Tongue (tissue), 1 donor: ENCODE measurements at regions not wholly inside any gene's neighbourhood (a gene's known extent, or its start where the extent isn't known, plus 50 kb on each side); places are given as distances from the start of the nearest gene placed in this dataset.

Experiments
- DNase-seq: peaks from one replicate; pipeline ENCODE4 v3.0.0-alpha.2; 2015

DNA sequence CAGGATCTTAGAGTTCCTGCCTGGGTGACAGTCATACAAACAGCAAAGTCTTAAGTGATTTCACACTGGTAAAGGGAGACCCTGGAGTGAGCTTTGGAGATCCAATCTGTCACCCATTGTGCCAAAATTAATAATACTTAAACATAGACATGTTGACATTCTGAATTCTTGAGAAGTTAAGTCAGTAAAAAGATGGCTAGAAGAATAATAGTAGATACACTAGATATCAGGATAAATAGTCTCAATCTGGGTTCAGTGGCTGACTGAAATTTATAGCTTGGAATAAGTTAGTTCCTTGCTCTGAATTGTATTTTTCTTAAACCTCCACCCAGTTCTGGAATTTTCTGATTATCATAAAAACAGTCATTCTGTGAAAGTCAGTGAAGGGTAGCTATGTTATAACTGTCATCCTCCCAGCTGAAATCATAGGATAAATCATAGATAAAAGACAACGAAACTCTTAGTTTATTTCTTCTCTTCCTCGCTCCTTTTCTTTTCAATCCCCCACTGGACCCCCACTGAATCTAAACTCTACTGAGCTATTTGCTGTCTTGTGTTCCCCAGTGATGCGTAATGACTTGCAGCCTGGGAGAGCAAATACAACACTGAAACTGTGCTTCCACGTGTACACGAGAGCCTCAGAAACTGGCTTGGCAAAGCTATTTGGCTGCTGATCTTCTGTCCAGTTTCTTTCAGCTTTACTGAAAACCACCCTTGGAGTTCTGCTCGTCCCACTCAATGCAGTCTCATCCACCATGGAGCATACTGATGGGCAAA, 175.4 kb upstream of the TP63 start:
- no peak for DNase-seq

DNA sequence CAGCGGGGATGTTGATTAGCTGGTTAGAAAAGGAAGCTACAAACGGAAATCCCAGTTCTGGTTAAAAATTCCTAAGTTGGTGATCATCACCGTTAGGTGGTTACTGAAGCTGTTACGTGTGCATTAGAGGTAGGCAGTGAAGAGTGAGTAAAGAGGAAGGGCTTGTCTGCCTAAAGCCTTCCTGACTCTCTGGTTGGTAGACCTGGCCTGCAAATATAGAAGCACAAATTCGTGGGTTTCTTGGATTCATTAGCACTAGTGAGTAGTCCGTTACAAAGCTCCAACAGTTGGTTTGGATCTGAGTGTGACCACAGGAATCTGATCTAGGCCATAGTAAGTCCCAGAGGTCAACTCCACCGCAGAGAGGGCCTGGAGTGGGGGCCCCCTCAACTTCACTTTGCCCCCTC, 174.0 kb upstream of the TP63 start:
- no peak for DNase-seq

DNA sequence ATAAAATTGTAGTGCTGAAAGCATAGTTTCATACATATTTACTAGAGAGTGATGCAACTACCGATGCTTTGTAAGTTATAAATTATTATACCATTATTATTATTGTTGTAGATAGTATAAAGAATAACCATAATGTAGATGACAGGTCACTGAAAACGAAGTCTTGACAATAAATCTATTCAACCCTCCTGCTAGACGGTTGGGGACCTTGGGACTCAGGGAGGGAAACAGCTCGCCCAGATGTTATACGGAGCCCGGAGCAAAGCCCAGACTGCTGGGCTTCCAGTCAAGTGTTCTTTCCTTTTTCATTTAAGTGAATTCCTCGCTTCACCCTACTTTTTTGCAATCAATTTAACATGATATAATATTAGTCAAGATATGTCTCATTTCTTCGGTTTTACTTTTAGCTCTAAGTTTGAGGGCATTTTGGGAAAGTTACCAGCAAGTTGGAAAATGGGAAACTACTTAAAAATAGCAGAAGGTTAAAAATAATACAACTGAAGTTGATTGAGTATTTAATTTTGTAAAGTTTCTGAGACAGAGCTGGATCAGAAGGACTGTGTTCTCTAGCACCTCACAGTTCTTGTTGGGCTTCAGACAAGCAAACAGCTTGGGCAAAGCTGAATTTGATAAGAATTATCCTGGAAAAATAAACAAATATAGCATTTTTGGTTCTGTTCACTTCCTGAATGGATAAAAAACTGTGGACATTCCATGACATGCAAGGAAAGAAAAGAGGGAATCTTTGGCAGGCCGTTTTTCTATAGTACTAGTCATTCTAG, 173.4 kb upstream of the TP63 start:
- no peak for DNase-seq

DNA sequence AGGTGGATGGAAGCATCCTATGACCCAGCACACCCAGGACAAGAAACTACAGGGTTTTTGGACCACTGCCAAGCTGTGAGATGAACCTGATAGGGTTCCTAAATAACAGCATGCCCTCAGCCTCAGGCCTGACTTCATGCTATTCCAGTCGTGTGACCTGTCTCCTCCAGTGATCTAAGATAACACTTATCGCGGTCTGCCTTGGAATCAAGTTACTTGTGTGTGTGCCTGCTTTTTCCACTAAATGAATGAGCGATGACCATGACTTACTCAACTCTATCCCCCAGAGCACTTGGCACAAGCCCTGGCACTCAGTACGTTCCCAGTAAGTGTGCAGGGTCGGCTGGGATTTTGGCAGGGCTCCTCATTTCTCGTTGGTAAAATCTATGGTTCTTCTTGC, 172.7 kb upstream of the TP63 start:
- DNase-seq = peak; percentile 74

DNA sequence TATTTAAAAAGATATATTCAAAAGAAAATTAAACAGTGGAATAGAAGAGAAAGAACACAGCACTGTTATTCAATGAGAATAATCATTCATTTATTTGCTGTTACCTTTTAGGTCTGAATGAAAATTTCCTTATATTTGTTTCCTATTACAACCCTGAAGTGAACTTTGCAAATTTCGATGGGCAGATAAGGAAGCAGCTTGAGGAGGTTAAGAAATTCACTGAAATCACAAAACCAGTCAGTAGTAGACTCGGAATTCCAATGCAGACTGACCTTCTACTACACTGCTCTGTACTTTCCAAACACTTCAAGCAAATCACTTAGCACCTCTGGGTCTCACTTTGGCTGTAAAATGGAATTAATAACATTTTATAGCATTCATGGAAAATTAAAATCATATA, 172.0 kb upstream of the TP63 start:
- DNase-seq = no peak

DNA sequence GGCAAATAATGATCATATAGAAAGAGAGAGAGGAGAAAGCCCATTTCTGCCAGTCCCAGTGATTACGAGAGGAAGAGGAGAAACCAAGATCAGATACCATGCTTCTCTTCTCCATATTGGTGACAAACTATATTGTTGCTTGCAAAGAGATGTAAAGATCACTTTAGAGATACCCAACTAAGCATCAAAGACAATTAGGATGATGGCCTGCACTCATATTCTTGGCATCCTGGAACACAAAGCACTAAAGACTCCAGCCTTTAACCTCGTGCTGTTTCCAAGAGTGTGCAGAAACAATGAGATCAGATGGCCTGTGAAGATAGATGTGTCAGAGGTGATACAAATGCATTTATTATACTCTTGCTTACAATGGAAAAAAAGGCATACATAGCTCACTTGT, 170.7 kb upstream of the TP63 start:
- DNase-seq = no peak

DNA sequence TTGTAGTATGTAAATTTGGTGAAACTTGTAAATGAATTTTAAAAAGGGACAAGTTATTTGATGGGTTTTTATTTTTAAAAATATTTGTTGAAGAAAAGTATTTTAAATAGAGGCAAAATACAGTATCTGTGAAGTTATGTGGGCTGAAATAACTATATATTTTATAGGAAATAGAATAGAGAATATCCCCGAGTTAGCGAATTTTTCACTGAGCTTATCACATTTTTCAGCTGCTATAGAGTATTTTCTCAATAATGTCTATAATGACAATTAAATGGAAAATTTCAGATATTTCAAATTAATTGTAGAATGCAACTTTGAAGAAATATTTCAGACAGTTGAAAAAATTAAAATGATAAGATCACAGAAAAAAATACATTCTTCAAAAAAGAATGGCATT, 166.4 kb upstream of the TP63 start:
- no peak for DNase-seq

DNA sequence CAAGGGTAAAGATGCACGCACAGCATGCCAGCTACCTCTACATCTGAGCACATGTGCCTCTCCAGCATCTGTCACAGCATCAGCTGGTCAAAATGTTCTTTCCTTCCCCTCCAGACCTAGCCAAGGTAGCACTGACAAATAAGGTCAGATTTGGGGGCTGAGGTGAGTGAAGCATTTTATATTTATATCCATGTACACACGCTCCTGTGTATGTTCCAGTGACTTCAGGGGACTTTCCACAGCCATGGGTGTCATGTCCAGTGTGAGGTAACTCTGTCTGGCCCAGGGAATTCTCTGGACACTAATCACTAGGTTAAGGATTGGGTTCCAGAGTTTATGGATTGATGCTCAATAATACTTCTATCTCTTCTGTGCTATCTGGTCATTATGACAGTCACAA, 165.2 kb upstream of the TP63 start:
- DNase-seq = no peak

DNA sequence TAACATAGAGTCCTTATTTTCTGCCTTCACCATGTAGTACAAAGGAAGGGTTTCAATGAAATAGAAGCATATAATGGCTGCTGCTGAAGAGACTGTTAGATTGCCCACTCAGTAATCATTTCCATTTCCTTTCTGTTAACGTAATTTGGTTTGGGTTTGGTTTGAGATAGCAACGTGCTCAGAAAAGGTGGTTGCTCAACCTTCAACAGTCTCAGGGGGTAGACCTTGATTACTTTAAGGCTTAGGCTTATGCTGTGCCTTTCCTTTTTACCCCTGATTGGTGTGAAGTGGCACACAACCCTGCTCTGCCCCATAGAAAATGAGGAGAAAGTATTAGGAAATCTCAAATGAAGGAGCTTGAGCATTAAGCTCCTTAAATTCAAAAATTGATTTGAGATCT, 163.7 kb upstream of the TP63 start:
- no peak for DNase-seq

DNA sequence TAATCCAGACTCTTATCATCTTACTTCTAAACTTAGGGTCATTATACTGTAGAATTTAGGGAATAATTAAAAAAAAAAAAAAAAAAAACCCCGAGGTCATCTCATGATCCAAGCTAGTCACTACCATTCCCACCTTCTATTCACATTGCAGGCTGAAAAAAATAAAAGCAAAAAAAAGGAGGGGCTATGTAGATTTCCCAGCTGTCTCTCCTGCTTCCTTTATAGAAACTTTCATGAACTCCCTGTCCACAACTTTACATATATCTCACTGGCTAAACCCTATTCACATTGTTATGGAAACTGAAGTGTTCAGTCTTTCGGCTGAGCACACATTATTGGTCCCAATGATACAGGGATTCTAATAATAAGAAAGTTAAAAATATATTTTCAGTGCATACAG, 156.2 kb upstream of the TP63 start:
- DNase-seq = no peak

DNA sequence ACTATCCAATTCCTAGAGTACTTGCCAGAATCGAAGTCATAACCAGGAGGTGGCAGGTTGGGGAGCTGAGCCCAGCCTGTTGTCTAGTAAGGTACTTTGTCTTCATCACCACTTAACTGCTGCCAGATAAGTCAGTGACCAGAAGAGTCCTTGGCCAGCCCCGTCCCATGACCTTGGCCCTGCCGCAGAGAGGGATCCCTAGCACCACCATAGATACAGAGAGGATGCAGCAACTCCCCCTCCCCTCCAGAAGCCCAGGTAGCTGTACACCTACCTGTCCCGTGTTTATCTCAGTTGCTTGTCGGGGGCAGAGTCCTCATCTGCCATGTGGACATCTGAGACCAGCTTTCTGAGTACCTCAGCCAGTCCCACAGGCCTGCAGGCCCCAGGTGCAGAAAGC, 153.6 kb upstream of the TP63 start:
- no peak for DNase-seq

DNA sequence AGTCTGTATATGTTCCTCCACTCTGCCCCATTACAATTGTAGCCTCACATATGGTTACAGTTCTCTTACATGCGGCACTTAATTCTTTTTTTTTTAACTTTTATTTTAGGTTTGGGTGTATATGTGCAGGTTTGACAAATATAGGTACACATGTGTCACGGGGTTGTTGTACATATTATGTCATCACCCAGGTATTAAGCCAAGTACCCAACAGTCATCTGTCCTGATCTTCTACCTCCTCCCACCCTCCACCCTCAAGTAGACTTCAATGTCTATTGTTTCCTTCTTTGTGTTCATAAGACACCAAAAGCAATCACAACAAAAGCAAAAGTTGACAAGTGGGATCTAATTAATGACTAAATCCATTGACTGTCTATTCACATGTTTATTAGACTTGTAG, 144.6 kb upstream of the TP63 start:
- DNase-seq = no peak

DNA sequence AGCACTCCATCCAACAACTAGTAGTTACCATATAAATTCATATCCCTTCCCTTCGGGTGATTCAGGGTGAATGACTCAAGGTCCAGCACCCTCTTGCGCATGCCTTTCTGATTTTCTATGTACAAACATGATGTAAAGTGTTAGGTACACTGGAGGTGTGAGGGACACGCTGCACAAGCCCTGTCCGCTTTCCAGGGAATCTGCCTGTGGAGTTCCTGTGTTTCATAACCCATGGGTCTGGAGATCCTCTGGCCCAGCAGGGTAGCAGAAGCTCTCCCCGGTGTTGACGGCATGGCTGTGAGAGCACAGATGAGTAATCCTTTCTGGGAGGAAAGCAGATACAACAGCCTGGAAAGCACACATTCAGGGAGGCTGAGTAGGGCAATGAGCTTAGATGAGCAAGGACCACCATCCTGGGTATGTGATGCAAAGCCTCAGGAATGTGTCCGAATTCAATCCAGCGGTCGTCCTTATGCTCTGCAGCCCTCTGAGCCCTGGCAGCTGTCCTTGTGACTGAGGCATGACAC, 142.9 kb upstream of the TP63 start:
- DNase-seq = peak; percentile 74

DNA sequence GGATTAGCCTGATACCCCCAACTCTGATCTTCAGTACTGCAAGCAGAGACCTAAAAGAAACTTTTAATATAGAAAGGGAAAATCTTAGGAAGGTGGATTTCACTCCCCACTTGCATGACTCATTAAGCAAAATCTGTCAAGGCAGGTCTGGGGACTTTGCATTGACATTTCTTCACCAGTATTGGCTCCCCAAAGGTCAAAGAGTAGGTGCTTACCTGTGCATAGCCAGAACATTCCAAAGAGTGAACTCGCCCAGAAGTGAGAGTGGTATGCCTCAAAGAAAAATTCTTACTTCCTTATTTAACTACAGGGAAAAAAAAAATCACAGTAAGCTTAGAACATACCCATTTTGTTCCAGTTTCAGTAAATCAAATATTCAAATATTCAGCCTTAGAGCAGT, 140.9 kb upstream of the TP63 start:
- DNase-seq = no peak

DNA sequence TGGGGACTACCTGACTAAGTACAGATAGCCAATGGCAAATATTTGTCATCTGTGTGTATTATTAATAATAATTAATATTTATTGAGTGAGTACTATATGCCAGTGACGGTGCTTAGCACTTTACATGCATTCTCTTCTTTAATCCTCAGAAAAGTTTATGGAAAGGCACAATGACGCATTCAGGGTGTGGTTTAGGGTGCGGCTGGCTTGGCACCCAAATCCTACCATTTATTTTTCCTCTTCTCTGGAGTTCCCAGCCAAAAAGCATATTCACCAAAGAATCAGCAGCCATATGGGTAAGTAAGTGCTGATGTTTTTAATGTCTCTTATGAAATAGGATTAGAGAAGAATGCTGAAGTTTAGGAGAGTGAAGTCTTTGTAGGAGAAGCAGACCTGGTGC, 140.4 kb upstream of the TP63 start:
- no peak for DNase-seq

DNA sequence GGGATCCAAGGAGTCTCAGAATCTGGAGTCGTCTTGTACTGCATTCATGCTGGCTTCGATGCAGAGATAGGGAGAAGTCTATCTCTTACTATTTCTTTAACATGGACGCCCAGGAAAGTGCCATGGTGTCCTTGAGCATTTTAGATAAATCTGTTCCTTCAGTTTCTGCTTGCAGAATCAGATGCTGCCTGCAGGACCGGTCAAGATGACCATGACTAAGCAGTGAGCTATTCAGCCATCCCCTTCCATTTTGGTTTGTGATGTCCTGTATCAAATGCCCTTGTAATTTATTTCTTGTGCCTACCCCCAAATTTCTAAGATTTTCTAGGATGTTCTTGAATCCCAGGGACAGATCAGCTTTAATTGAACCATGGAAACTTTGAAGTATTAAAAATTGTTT, 139.4 kb upstream of the TP63 start:
- DNase-seq = no peak

DNA sequence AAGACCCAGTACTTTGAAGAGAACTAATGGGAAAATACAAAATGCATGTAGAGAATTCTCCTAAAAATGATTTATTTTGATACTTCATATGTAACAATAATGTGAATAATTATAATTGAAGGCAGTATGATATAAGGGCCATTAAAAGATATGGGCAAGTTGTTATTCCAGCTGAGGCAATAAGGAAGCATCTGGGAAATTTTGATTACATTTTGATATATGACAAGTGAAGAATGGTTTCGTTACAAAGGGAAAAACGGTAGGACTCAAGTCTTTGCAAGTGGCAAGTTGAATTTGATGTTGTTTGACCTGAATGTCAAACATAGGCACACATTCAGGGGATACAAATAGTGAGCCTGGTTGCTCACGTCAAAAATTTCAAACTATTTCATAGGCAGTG, 137.9 kb upstream of the TP63 start:
- no peak for DNase-seq

DNA sequence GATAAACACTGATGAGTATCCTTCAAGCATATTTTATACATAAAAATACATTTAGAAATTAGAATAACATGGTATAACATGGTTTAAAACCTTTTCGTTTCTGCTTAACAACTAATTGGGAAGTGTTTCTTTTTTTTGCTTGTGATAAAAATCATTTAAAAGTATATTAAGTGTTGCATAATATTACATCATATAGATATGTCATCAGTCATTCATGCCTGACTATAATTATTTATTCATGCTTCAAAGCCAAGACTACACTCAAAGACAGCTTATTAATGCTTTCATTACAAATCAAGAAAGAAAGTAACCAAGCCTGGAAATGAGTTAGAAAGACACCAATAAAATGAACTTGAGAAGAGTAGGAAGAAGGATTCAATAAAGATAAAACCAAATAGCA, 136.6 kb upstream of the TP63 start:
- DNase-seq = no peak

DNA sequence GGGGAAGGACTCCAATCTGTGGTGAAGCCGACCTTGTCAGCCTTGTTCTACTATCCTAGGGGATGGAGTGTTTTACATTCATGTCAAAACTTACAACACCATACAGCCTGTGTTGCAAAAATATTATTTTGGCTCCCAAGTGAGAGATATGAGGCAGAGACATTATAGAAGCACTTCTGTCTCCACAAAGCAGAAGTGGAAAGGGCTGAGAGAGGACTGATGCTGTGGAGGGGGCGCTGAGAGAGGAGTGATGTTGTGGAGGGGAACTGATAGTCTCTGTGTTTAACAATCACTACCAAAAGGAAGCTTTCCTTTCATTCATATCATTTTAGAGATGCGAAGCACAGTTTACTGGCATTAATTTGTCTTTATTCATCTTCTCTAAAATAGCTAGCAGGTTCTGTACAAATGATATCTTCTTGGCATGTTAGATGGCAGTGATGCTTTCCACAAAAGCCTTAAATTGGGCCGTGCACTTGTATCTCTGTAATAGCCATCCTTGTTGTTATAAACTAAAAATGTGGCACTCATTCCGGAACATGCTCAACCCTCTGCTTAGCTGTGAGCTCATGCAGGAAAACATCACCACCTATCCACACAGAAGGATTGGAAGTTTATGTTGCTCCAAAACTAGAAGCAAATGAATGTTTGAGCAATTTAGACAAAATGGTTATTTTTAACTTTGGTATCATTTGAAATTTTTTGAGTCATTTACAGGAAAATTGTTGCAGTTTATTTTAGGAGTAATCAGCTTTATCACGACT, 134.6 kb upstream of the TP63 start:
- no peak for DNase-seq

DNA sequence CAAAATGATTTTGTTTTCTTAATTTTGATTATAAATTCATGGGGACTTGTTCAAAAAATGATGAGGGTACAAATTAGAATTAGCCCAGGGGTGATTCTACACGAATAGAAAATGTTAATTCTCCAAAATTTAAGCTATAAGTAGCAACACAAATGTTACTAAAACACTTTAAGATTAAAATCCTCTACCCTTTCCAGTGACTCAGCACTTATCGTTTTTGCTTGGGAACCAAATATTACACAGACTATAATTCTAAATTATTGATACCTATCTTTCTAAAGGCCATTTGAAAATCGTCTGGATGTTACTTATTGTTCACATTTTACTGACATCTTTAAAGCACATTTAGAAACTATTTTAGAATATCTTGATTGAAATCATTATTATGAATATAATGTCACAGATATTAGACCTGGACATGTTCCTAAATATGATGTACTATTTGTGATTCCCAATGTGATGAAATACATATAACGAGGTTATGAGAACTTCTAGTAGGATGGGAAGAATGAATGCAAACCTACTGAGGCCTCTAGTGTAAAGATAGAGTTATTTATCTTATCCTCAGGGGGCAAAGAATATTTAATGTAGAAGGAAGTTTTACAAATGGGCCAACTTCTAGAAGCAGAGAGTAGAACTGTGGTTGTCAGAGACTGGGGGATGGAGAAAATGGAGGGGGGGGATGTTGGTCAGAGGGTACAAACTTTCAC, 132.0 kb upstream of the TP63 start:
- DNase-seq = no peak

DNA sequence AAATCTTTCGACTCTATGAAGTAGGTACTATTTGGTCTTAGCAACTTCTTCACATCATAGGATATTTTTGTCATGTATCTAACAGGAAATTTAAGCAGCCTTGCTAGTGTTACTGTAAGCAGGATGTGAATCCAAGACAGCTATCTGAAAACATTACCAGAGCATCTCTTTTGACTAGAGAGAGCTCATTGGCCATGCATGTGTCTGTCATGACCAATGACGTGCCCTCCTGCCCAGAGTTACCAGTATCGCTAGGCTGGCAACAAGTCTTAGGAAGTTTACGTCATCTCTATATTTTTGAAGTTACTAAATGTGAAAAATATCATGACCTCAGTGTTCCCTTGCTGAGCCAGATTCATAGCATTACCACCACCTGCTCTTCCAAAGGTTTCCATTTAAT, 130.9 kb upstream of the TP63 start:
- no peak for DNase-seq

DNA sequence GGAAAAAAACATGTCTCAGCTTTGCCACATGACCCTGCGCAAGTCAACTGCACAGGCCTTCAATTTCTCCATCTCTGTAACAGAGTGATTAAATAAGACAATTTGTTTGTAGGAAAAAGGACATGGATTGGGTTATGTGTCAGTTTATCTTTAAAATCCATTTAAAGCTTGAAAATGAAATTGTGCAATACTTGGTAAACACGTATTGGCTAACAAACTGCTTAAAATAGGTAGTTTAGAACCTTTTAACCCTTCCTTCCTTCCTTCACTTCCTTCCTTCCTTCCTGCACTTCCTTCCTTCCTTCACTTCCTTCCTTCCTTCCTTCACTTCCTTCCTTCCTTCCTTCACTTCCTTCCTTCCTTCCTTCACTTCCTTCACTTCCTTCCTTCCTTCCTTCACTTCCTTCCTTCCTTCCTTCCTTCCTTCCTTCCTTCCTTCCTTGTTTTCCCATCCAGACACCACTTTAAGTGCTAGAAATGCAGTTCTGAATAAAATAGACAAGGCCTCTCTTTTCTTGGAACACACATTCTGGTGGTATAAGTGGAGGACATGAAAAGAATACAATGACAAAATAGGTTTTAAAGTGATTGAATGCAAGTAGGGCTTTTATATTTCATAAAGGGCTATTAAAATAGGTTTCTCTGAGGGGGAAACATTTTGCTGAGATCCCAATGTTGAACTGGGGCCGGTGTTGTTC, 130.2 kb upstream of the TP63 start:
- no peak for DNase-seq
